H9 (cell line): ENCODE measurements at regions not wholly inside any gene's neighbourhood (a gene's known extent, or its start where the extent isn't known, plus 50 kb on each side); places are given as distances from the start of the nearest gene placed in this dataset.

Experiments used
- DNase-seq: peaks from one replicate; pipeline ENCODE4 v3.0.0-alpha.2; 2017
- H2AFZ ChIP-seq: one replicate; pipeline ENCODE4 v1.6.1; 2013; ENCODE audit warnings: mild to moderate bottlenecking, low read length, control low read depth, moderate library complexity
- H2AK5ac ChIP-seq: 2 replicates; pipeline ENCODE4 v1.6.1; 2013; ENCODE audit warnings: low read length, control low read depth, mixed read lengths; ENCODE audit not compliant: insufficient read length
- H2BK120ac ChIP-seq: one replicate; pipeline ENCODE4 v1.6.1; 2013; ENCODE audit warnings: low read depth, mild to moderate bottlenecking, low read length, control low read depth, inconsistent platforms; ENCODE audit not compliant: poor library complexity, severe bottlenecking
- H2BK12ac ChIP-seq: 2 replicates; pipeline ENCODE4 v1.6.1; 2013; ENCODE audit warnings: low read length, control low read depth, mixed read lengths, low read depth; ENCODE audit not compliant: insufficient read length
- H2BK15ac ChIP-seq: 2 replicates; pipeline ENCODE4 v1.6.1; 2013; ENCODE audit warnings: low read depth, low read length, control low read depth
- H2BK20ac ChIP-seq: one replicate; pipeline ENCODE4 v1.6.1; 2013; ENCODE audit warnings: low read depth, mild to moderate bottlenecking, low read length, control low read depth, inconsistent platforms; ENCODE audit not compliant: poor library complexity, severe bottlenecking
- H2BK5ac ChIP-seq: 2 replicates; pipeline ENCODE4 v1.6.1; 2013; ENCODE audit warnings: low read length, control low read depth, mixed read lengths; ENCODE audit not compliant: insufficient read length
- H3K14ac ChIP-seq: 2 replicates; pipeline ENCODE4 v1.6.1; 2013; ENCODE audit warnings: low read length, control low read depth; ENCODE audit not compliant: insufficient read depth
- H3K18ac ChIP-seq: 2 replicates; pipeline ENCODE4 v1.6.1; 2013; ENCODE audit warnings: low read depth, mild to moderate bottlenecking, mixed read lengths, low read length, control low read depth; ENCODE audit not compliant: insufficient read length
- H3K23ac ChIP-seq: 2 replicates; pipeline ENCODE4 v1.6.1; 2013; ENCODE audit warnings: low read length, control low read depth, mixed read lengths, low read depth; ENCODE audit not compliant: insufficient read length
- H3K23me2 ChIP-seq: 2 replicates; pipeline ENCODE4 v1.6.1; 2013; ENCODE audit warnings: low read depth, mild to moderate bottlenecking, mixed read lengths, low read length, control low read depth; ENCODE audit not compliant: insufficient read length, poor library complexity, severe bottlenecking
- H3K27ac ChIP-seq: 2 replicates; pipeline ENCODE4 v1.5.1; 2013; ENCODE audit warnings: low read length, control low read depth, mixed read lengths, low read depth; ENCODE audit not compliant: insufficient read length
- H3K27me3 ChIP-seq: 2 replicates; pipeline ENCODE4 v1.6.1; 2013; ENCODE audit warnings: low read length, control low read depth, inconsistent platforms; ENCODE audit not compliant: insufficient read depth
- H3K4ac ChIP-seq: 2 replicates; pipeline ENCODE4 v1.6.1; 2013; ENCODE audit warnings: low read depth, mild to moderate bottlenecking, control low read depth, inconsistent platforms, low read length, moderate library complexity
- H3K4me1 ChIP-seq: 2 replicates; pipeline ENCODE4 v1.6.1; 2013; ENCODE audit warnings: low read length, control low read depth, inconsistent platforms; ENCODE audit not compliant: insufficient read depth
- H3K4me2 ChIP-seq: 2 replicates; pipeline ENCODE4 v1.6.1; 2013; ENCODE audit warnings: low read length, control low read depth, mixed read lengths; ENCODE audit not compliant: insufficient read length, insufficient read depth
- H3K56ac ChIP-seq: 2 replicates; pipeline ENCODE4 v1.6.1; 2013; ENCODE audit warnings: low read depth, mild to moderate bottlenecking, mixed read lengths, low read length, control low read depth; ENCODE audit not compliant: insufficient read length
- H3K79me1 ChIP-seq: 2 replicates; pipeline ENCODE4 v1.6.1; 2013; ENCODE audit warnings: low read depth, mild to moderate bottlenecking, moderate library complexity, low read length, control low read depth, inconsistent platforms; ENCODE audit not compliant: insufficient read depth, poor library complexity, severe bottlenecking
- H3K79me2 ChIP-seq: 2 replicates; pipeline ENCODE4 v1.6.1; 2013; ENCODE audit warnings: low read length, control low read depth, inconsistent platforms; ENCODE audit not compliant: insufficient read depth
- H3K9ac ChIP-seq: 2 replicates; pipeline ENCODE4 v1.6.1; 2013; ENCODE audit warnings: low read length, control low read depth, mixed read lengths; ENCODE audit not compliant: insufficient read length; ENCODE audit errors: extremely low read depth
- H3K9me3 ChIP-seq: one replicate; pipeline ENCODE4 v1.6.1; 2013; ENCODE audit warnings: low read depth, low read length, inconsistent platforms; ENCODE audit not compliant: control insufficient read depth
- H3T11ph ChIP-seq: one replicate; pipeline ENCODE4 v1.6.1; 2013; ENCODE audit warnings: mild to moderate bottlenecking, low read length, control low read depth, inconsistent platforms
- H4K20me1 ChIP-seq: one replicate; pipeline ENCODE4 v1.6.1; 2013; ENCODE audit not compliant: control insufficient read depth, insufficient read length, insufficient read depth
- H4K5ac ChIP-seq: 2 replicates; pipeline ENCODE4 v1.6.1; 2013; ENCODE audit warnings: low read depth, mild to moderate bottlenecking, mixed read lengths, low read length, control low read depth; ENCODE audit not compliant: insufficient read length
- H4K8ac ChIP-seq: replicated peaks from 2 replicates; pipeline ENCODE4 v1.6.1; 2013; ENCODE audit warnings: low read length, control low read depth, mixed read lengths, low read depth; ENCODE audit not compliant: insufficient read length
- H4K91ac ChIP-seq: 2 replicates; pipeline ENCODE4 v1.6.1; 2013; ENCODE audit warnings: low read depth, mild to moderate bottlenecking, moderate library complexity, mixed read lengths, low read length, control low read depth; ENCODE audit not compliant: insufficient read length
- H3K27ac Mint-ChIP-seq, 3 experiments: 2 replicates in 2 of 3; 3 replicates in 1 of 3; pipeline ENCODE4 v1.8.0; 2020 to 2021; ENCODE audit warnings: mixed read lengths in 3 of 3, mild to moderate bottlenecking in 1 of 3, moderate library complexity in 1 of 3
- H3K27me3 Mint-ChIP-seq: 2 replicates; pipeline ENCODE4 v1.8.0; 2021; ENCODE audit warnings: low read depth, mild to moderate bottlenecking, moderate library complexity, mixed read lengths
- H3K36me3 Mint-ChIP-seq, 3 experiments: 2 replicates in 2 of 3; 3 replicates in 1 of 3; pipeline ENCODE4 v1.8.0; 2020 to 2021; ENCODE audit warnings: low read depth in 3 of 3, mixed read lengths in 3 of 3; ENCODE audit not compliant: insufficient read depth in 1 of 3
- H3K4me1 Mint-ChIP-seq, 2 experiments: 2 replicates each; pipeline ENCODE4 v1.8.0; 2020; ENCODE audit warnings: mixed read lengths in 2 of 2
- H3K4me3 Mint-ChIP-seq, 2 experiments: 2 replicates in 1 of 2; 3 replicates in 1 of 2; pipeline ENCODE4 v1.8.0; 2020 to 2021; ENCODE audit warnings: mild to moderate bottlenecking in 2 of 2, mixed read lengths in 2 of 2, moderate library complexity in 1 of 2
- H3K9me3 Mint-ChIP-seq, 2 experiments: 2 replicates in 1 of 2; 3 replicates in 1 of 2; pipeline ENCODE4 v1.8.0; 2020; ENCODE audit warnings: mild to moderate bottlenecking in 2 of 2, mixed read lengths in 2 of 2, moderate library complexity in 1 of 2
- CTCF ChIP-seq: fragments of 200-600 bp; sonication (generic); conservative IDR thresholded peaks from 3 replicates; pipeline ENCODE4 v1.8.0; 2021; ENCODE audit warnings: antibody characterized with exemption, mild to moderate bottlenecking
- WGBS: extraction: QIAGEN DNeasy Blood & Tissue Kit; methylation state at CpG from one replicate; pipeline ENCODE4 v1.1.7; 2013; ENCODE audit warnings: missing lambda C conversion rate, low lambda C conversion rate, mixed read lengths; ENCODE audit not compliant: insufficient read length; ENCODE audit errors: extremely low coverage; 5-methylcytosine and 5-hydroxymethylcytosine counted together

GRCh38 chr6:102390541-102390940 lies 997.0 kb downstream of the GRIK2 start:
- no peaks in the 10 kb centered on the region for H3K79me2 ChIP-seq
- H2AFZ ChIP-seq: no peak overlapping the region
- H2BK12ac ChIP-seq: no peak overlapping the region
- H3K56ac ChIP-seq: no peak overlapping the region
- no peaks in the 10 kb centered on the region for H3K23me2 ChIP-seq
- no CpG with 5 or more reads among the region's 6 CpGs for WGBS
- no peak overlapping the region for H2BK5ac ChIP-seq
- H2AK5ac ChIP-seq: no peak overlapping the region
- H3K18ac ChIP-seq: no peak overlapping the region
- no peak overlapping the region for H3T11ph ChIP-seq
- no peaks in the 10 kb centered on the region for H3K9me3 ChIP-seq
- no peak overlapping the region for H3K4ac ChIP-seq
- H4K20me1 ChIP-seq: no peaks in the 10 kb centered on the region
- H2BK20ac ChIP-seq: no peak overlapping the region
- H3K4me3 Mint-ChIP-seq: no peak overlapping the region
- no peak for DNase-seq
- H3K14ac ChIP-seq: no peak overlapping the region
- no peak overlapping the region for H4K5ac ChIP-seq
- TF ChIP-seq CTCF: no peak
- H3K27me3 ChIP-seq: no peaks in the 10 kb centered on the region
- H3K27ac Mint-ChIP-seq: no peak overlapping the region; a peak in 1 of 7 replicates
- H3K4me1 Mint-ChIP-seq: peaks cover 0 to 2% of the 10 kb centered on the region in 2 experiments; a peak in 1 of 4 replicates
- H3K36me3 Mint-ChIP-seq: no peaks in the 10 kb centered on the region; a peak in 1 of 7 replicates
- H3K9me3 Mint-ChIP-seq: peaks cover 4 to 7% of the 10 kb centered on the region in 2 experiments; a peak in 3 of 5 replicates
- H3K23ac ChIP-seq: no peak overlapping the region
- no peak overlapping the region for H3K9ac ChIP-seq
- no peak overlapping the region for H4K8ac ChIP-seq
- H4K91ac ChIP-seq: no peak overlapping the region
- no peak overlapping the region for H3K4me2 ChIP-seq
- H3K4me1 ChIP-seq: no peaks in the 10 kb centered on the region
- no peak overlapping the region for H2BK120ac ChIP-seq
- no peaks in the 10 kb centered on the region for H3K27me3 Mint-ChIP-seq
- no peak overlapping the region for H3K27ac ChIP-seq
- no peaks in the 10 kb centered on the region for H3K79me1 ChIP-seq
- no peak overlapping the region for H2BK15ac ChIP-seq
